Tibial nerve (tissue), 4 donors: ENCODE measurements at regions not wholly inside any gene's neighbourhood (a gene's known extent, or its start where the extent isn't known, plus 50 kb on each side); places are given as distances from the start of the nearest gene placed in this dataset.

ENCODE experiments used
- EP300 ChIP-seq, 2 donors: sonication (generic); formaldehyde crosslinking; IDR thresholded peaks; one replicate each; pipeline ENCODE4 v1.6.1; 2017; ENCODE audit warnings: antibody characterized with exemption in 2 of 2, mild to moderate bottlenecking in 1 of 2
- POLR2A ChIP-seq, 2 donors: fragments of 450-650 bp; IDR thresholded peaks; one replicate each; pipeline ENCODE4 v1.6.1; 2017; ENCODE audit warnings: antibody characterized with exemption in 2 of 2, mild to moderate bottlenecking in 2 of 2, moderate library complexity in 2 of 2
- TF ChIP-seq, protein P1 (sequence below), 5 experiments: fragments of 200-600 bp in 3 of 5; fragments of 450-650 bp in 2 of 5; sonication (generic) in 3 of 5; IDR thresholded peaks; one replicate each; pipeline ENCODE4 v1.5.1; 2016 to 2019; ENCODE audit warnings: antibody characterized with exemption in 5 of 5, mild to moderate bottlenecking in 3 of 5, moderate library complexity in 2 of 5

GRCh38 chr4:165725352-165725751 lies 147.7 kb upstream of the TLL1 start:
- TF ChIP-seq EP300 (IDR thresholded peaks at IDR 0.05), result no peak
- TF ChIP-seq, protein P1, sequence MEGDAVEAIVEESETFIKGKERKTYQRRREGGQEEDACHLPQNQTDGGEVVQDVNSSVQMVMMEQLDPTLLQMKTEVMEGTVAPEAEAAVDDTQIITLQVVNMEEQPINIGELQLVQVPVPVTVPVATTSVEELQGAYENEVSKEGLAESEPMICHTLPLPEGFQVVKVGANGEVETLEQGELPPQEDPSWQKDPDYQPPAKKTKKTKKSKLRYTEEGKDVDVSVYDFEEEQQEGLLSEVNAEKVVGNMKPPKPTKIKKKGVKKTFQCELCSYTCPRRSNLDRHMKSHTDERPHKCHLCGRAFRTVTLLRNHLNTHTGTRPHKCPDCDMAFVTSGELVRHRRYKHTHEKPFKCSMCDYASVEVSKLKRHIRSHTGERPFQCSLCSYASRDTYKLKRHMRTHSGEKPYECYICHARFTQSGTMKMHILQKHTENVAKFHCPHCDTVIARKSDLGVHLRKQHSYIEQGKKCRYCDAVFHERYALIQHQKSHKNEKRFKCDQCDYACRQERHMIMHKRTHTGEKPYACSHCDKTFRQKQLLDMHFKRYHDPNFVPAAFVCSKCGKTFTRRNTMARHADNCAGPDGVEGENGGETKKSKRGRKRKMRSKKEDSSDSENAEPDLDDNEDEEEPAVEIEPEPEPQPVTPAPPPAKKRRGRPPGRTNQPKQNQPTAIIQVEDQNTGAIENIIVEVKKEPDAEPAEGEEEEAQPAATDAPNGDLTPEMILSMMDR (IDR thresholded peaks at IDR 0.05), result no peak
- TF ChIP-seq POLR2A (IDR thresholded peaks at IDR 0.05), result no peak
